ENCODE measurements at regions not wholly inside any gene's neighbourhood (a gene's known extent, or its start where the extent isn't known, plus 50 kb on each side); places are given as distances from the start of the nearest gene placed in this dataset.

DNA sequence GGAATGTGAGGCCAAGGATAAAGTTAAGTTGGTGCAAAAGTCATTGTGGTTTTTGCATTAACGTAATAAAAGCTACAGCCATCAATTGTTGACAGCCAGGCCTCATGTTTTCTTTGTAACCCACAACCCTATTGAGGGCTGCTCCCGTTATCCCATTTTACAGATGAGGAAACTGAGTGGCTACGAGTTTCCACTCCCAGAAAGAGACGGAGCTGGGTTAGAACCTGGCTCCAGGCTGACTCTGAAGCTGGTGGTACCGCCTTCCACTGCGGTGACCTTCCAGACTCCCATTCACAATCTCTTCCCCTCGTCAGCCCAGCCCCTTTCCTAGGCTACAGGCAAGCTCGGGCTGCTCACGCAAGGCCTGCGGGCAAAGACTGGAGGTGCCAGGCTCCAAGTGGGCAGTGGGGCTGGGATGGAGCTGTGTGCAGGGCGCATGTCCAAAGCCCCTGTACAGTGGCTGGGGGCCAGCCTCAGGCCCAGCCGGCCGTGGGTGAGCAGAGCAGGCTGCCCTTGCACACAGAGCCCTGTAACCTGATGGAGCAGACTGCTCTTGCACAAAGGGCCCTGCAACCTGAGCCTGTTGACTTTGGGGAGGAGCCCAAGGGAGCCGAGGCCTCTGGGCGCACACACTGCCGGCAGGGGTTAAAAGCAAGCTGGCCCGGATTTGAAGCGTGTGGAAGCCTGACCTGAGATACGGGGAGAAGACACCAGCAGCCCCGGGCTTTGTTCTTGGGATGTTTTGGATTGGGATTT is 97.4 kb upstream of the TMPRSS2 start:
- no peak for DNase-seq

- no peak for DNase-seq
Measured at GRCh38 chr21:41604583-41605041, 96.7 kb upstream of the TMPRSS2 start.

DNA sequence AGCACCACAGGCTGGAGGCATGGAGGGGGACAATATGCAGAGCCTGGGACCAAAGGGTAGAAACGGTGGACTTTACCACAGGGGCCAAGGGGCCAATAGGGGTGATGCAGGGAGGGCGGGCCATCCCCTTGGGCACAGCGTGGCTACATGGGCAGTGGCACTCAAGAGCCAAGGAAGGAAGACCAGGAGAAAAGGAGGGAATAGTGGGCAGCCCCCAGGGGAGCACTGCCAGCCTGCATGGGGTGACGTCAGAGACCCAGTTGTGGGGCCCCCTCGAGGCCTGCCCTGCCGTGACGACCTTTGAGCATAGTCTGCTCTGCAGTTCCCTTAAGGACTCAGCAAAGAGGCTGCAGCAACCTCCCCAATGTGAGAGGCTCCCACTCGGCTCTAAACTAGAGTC is 95.5 kb upstream of the TMPRSS2 start:
- DNase-seq: no peak

- no peak for DNase-seq
Measured at GRCh38 chr21:41602531-41602930, 94.6 kb upstream of the TMPRSS2 start.

- no peak for DNase-seq
Measured at GRCh38 chr21:41601573-41602368, 93.8 kb upstream of the TMPRSS2 start.

GRCh38 chr21:41600961-41601572 is 93.1 kb upstream of the TMPRSS2 start:
- DNase-seq: no peak

DNA sequence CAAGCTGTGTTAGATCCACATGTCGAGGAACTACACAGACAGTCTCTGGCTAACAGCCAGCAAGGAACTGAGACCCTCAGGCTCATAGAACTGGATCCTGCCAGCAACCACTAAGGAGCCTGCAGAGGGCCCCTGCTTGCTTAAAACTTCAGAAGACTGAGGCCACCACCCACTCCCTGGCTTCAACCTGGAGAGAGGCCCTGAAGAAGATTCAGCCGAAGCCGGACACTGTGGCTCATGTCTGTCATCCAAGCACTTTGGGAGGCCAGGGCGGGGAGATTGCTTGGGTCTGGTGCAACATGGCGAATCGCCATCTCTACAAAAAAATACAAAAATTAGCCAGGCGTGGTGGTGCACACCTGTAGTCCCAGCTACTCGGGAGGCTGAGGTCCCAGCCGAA is 92.6 kb upstream of the TMPRSS2 start:
- no peak for DNase-seq

GRCh38 chr21:41600116-41600515 is 92.2 kb upstream of the TMPRSS2 start:
- no peak for DNase-seq

DNA sequence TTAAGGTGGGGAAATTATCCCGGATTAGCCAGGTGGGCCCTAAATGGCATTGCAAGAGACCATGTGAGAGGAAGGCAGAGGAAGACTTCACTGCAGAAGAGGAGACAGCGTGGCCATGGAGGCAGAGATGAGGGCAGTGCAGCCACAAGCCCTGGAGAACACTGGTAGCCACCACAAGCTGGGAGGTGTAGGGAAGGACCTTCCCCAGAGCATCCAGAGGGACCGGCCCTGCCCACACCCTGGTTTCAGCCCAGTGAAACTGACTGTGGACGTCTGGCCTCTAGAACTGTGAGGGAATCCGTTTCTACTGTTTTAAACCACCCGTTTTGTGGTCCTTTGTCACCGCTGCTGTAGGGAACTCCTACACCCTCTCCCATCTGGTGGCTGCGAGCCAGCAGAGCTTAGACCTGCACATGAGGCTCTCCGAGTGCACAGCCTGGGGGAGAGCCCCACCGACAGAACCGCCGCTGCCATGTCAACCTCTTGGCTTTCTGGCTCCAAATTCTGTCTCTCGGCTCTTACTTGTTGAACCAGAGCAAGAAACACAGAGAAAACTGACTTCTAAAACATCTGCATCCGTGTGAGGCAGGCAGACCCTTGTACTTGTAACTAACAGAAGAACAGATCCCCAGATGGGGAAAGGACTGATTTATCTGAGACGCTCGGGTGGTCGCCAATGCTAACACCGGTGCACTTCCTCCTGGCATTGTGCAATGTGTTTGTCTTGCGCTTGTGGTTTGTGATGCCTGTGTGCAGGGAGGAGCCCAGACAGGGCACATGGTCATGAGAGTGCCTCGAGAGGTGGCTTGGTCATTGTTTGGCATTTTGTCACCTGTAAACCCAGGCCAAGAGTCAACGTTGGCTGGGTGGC is 90.8 kb upstream of the TMPRSS2 start:
- DNase-seq: no peak

- DNase-seq: no peak
Measured at GRCh38 chr21:41597811-41598231, 89.9 kb upstream of the TMPRSS2 start.

DNA sequence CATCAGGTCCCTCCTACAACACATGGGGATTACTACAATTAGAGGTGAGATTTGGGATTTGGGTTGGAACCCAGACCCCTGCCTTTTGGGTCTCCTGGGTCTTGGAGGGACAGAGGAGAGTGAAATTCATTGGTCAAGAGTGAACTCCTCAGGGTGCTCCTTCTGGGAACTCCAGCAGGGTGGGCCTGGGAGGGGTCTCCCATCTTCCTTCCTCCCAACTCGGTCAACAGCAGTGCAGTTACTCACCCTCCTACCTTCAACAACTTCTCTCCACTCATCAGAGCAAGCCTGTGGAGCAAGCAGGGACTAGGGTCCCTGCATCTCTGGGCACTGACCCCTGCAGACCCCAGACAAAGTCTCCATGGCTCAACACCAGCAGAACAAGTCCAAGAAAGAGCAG is 89.3 kb upstream of the TMPRSS2 start:
- DNase-seq: no peak

GRCh38 chr21:41596241-41596925 is 88.4 kb upstream of the TMPRSS2 start:
- no peak for DNase-seq

DNA sequence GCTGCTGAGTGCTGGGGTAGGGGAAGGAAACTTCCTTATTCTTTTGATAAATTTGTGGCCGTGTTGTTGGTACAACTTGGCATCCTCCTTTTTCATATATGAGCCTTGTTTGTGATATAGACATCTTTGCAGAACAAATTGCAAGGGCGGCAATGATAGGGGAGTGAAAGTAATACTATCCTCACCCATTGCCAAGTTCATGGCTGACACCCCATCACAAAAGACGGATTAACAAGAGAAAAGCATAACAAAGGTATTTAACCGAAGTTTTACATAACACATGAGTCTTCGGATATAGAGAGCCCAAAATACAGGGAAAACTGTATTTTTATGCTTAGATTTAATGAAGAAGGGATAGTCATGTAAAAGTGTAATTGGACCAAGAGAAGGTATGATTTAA is 86.3 kb upstream of the TMPRSS2 start:
- no peak for DNase-seq

- DNase-seq: no peak
Measured at GRCh38 chr21:41593760-41594138, 85.8 kb upstream of the TMPRSS2 start.

DNA sequence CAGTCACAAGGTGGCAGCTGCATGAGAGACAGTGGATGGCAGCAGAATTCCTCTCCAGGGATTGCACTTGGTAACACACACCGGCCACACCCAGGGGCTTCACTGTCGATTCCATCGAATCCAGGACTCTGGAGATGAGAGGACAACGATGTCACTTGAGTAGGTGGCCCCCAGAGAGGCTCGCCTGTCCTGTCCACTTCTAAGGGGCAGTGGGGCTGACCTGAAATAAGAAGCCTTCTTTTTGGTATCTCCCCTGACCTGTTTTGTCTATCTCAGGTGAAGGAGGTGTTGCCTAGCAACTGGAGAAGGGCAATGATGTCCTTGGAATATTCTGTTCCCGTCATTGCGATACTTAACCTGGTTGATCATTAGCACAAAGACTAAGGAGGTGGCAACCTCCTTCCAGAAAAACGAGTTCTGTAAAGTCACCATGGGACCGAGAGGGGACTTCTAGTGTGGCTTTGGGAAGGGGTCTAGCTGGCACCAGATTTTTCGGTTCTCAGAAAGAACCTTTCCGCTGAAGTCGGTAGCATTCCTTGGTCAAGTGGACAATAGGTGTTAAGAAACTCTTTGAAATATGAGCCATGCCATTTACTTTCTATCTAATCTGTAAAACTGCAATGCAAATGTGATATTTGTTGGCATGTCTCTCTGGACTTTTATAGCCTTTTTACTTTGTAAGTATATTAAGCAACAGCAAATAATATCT is 85.2 kb upstream of the TMPRSS2 start:
- DNase-seq: no peak

GRCh38 chr21:41589620-41590175 is 81.7 kb upstream of the TMPRSS2 start:
- no peak for DNase-seq

GRCh38 chr21:41589131-41589530 is 81.2 kb upstream of the TMPRSS2 start:
- no peak for DNase-seq

DNA sequence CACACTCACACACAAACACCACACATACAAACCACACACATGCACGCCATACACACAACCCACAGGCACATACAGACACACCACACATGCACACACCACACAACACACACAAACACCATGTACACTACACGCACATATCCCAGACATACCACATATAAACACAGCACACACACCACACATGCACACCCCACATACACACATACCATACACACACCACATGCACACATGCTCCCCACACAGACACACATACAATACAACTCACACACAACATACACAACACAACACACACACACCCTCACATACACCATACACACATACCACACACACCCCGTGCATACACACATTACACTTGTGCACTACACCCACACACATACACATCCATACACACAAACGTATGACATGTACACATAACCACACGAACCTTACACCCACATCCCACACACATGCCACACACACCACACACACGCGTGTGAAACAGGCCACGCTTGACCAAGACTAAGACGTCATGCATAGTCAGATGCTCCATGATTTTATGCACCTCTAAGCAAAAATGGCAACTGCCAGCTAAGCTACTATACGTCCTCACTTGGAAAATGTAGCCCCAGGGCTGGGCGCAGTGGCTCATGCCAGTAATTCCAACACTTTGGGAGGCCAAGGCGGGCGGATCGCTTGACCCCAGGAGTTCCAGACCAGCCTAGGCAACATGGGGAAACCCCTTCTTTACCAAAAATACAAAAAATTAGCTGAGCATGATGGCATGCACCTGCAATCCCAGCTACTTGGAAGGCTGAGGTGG is 77.4 kb upstream of the TMPRSS2 start:
- no peak for DNase-seq

DNA sequence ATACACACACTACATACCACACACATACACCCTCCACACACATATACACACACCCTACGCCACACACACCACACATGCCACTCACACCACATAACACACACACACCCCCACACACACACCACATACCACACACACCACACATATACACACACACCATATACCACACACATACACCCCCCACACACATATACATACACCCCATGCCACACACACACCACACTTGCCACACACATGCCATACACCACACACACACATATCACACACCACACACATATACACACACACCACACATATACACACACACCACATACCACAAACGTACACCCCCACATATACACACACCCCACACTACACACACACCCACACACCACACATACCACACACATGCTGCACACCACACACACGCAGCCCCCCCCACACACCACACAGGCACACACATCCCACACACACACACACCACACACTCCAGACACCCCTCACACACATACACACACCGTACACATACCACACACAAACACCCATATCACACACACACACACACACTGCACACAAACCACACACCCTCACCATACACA is 76.7 kb upstream of the TMPRSS2 start:
- DNase-seq: no peak

GRCh38 chr21:41583274-41583790 is 75.4 kb upstream of the TMPRSS2 start:
- DNase-seq: no peak

All from CD4-positive, alpha-beta T cell treated with Interferon gamma for 1 hour (primary cell).